NCI-H1694 (cell line): ENCODE measurements at regions not wholly inside any gene's neighbourhood (a gene's known extent, or its start where the extent isn't known, plus 50 kb on each side); places are given as distances from the start of the nearest gene placed in this dataset.
"Not testable (repeated sequence)": the region's sequence is repeated elsewhere in the genome, so short reads cannot be mapped to it uniquely, and the experiment has no call there.

Source experiments
- DNase-seq: peaks from one replicate; lab custom pipeline; 2025; lab: John Stamatoyannopoulos, UW

GRCh38 chr3:73120710-73121109 is 59.3 kb downstream of the EBLN2 start:
- DNase-seq: no peak

DNA sequence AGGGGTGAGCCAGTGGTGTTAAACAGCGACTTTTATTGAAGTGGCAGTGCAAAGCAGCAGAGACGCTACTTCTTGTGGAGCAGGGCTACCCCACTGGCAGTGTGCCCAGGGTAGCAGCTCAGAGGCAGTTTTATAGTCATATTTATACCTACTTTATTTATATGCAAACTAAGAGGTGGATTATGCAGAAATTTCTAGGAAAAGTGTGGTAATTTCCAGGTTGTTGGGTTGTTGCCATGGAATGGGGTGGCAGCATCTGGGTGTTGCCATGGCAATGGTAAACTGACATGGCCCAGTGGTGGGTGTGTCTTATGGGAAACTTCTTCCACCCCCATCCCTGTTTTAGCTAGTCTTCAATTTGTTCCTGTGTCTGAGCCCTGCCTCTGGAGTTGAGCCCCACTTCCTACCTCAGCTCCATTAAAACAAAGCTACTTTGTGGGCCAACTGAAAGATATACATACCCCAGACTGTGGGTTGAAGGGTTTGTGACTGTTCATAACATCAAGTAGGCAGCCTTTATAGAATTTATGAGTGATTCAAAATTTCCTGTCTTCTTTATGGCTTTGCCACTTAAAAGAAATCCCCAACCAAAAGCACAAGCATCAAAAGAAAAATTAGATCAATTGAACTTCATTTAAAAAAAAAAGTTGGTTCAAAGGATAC is 60.3 kb downstream of the EBLN2 start:
- DNase-seq: no peak

DNA sequence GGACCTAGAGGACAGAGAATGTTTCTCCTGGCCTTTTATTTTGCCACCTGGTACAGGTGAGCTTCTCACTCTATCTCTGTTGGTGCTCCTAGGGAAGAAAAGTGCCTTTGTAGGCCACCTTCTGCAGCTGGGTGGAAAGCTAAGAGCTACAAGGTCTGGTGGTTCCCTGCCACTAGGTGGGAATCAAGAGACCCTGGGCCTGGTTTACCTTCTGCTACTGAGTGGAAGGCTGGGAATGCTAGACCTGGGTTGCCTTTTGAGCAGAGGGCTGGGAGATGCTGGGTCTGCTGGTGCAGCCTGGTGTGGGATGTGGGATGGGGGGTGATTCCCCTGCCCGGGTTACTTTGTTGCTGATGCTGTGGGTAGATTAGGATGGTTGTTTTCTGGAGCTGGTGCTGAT is 72.6 kb downstream of the EBLN2 start:
- DNase-seq: no peak

DNA sequence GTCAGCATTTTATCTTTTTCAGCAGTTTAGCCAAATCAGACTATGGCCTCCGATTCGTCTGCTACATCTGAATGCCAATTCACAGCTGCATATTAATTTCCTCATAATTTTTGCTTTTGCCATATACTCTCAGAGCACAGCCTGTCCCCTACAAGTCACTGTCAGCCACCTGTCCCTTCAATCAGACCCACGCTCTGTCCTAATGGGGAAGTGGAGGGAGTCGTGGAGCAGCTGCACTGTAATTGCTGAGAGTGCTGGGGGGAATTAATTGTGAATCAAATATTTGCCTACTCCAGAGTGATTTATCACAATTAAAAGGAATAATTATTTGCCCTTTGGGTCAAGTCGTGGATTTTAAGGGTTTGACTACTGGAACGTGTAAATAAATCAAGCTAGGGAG is 75.5 kb downstream of the EBLN2 start:
- DNase-seq: no peak

DNA sequence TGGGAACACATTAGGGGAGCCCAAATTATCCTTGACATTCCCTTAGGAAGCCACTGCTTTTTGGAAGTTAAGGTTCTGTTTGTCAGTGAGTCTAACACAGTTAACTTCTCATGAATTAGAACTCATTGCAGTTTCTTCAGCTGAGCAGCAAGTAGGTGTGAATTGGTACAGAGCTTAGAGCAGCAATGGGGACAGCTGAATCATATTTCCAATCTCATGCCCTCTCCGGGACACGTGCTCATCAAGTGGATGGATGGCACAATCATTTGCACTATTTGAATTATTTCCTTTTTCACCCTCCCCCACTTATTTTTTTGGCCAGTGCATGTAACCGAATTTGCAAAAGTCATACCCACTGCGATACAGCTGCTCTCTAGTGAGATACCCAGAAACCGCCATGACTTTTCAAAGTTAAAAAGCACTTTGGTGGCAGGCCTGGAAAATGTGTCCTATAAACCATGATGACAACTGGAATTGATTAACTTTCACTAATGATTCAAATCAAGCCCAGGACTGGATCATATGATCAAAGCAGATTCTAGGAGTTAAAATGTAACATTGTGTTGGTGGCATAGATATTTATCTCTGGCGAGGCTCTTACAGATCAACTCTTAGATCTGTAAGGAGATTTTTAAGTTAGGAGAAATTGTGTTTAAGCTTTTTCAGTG is 76.4 kb downstream of the EBLN2 start:
- DNase-seq: no peak

- no peak for DNase-seq
These were observed 79.4 kb downstream of the EBLN2 start for GRCh38 chr3:73140772-73141442.

DNA sequence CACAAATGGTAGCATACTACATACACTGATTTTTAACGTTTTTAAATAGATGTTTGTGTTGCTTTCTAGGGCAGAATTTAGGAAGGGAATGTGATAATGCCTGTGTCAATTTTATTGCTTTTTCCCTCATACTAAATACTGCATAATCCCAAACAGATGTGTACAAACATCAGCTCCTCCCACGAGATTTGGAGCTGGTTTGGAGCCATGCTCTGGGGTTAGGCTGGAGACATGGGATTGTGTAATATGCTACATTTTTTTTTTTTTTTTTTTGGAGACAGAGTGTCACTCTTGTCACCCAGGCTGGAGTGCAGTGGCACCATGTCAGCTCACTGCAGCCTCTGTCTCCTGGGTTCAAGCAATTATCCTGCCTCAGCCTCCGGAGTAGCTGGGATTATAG is 80.1 kb downstream of the EBLN2 start:
- DNase-seq: no peak

DNA sequence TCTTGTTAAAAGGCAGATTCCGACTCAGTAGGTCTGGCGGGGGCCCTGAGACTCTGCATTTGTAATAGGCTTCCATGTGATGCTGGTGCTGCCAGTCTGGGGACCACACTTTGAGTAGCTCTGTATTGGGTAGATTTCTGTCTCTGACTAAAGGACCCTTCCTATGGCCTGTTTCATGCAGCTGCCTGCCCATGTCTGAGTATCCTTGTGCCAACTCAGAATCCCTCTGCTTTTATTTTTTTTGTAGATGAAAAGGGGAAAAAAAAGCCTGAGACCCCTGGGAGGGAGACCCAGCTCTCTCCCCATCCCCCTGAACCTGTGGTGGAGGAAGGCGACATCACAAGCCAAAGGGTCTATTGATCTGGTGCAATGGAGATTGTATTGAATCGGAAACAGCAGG is 81.9 kb downstream of the EBLN2 start:
- DNase-seq: no peak

DNA sequence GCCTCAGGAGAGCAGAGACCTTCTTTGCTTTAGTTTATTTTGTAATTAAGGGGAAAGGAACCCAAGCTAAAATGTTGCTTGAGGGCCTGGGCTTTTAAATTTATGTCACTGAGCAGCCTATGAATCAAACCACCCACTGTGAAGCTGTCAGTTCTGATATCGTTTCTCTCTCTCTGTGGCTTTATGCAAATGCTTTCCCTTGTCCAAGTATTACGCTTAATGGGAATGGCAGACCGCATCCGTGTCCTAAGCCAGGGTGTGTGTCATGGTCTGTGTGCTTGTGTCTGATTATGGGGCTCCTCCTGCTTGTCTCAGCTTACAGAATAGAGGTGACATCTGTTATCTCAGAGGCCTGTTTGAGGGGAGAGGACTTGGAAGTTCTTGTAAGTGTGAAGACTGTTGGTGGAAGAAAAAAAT is 82.4 kb downstream of the EBLN2 start:
- no peak for DNase-seq

GRCh38 chr3:73144276-73144675 is 82.8 kb downstream of the EBLN2 start:
- no peak for DNase-seq

DNA sequence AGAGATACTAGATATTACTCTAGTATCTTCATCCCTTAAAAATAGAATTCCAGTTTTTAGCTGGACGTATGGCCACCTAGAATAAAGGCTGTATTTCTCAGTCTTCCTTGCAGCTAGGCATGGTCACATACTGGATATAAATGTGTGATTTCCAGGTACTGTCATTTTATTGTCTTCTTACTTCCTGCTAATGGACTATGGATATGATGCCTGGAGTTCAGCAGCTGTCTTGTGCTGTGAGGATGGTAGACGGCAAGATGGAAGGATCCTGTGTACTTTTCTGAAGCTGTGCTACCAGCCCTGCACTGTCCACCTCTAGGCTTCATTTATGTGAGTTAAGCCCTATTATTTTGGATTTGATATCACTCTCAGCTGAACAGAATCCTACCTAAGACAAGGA is 83.4 kb downstream of the EBLN2 start:
- no peak for DNase-seq

- not testable (repeated sequence) for DNase-seq
These were observed 86.0 kb downstream of the EBLN2 start for GRCh38 chr3:73147479-73147878.

DNA sequence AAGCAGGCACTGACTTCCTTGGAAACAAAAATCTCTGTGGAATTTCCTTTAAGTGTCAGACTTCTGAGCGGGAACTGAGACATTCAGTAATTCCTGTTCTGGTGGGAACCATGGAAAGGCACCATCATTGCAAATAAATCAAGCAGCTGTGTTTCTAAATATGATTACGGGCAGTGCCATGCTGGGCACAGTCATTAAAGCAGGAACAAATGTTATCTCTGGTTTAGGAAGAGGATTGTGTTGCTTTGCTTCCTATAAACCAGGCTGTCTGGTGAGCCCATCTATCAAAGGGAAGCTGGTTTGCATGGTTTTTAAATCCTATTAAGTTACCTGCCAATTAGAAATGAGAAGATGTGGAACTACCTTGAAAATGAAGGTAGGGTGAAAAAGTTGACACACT is 86.7 kb downstream of the EBLN2 start:
- no peak for DNase-seq

GRCh38 chr3:73148682-73149081 is 87.2 kb downstream of the EBLN2 start:
- DNase-seq: no peak

GRCh38 chr3:73150369-73151130 is 89.1 kb downstream of the EBLN2 start:
- no peak for DNase-seq

DNA sequence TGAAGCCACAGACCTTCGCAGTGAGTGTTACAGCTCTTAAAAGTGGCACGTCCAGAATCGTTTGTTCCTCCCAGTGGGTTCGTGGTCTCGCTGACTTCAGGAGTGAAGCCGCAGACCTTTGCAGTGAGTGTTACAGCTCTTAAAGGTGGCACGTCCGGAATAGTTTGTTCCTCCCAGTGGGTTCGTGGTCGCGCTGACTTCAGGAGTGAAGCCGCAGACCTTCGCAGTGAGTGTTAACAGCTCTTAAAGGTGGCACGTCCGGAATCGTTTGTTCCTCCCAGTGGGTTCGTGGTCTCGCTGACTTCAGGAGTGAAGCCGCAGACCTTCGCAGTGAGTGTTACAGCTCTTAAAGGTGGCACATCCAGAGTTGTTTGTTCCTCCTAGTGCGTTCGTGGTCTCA is 91.1 kb downstream of the EBLN2 start:
- not testable (repeated sequence) for DNase-seq

GRCh38 chr3:73153057-73153456 is 91.6 kb downstream of the EBLN2 start:
- not testable (repeated sequence) for DNase-seq

GRCh38 chr3:73154261-73154660 is 92.8 kb downstream of the EBLN2 start:
- not testable (repeated sequence) for DNase-seq

GRCh38 chr3:73155441-73155840 is 94.0 kb downstream of the EBLN2 start:
- DNase-seq: not testable (repeated sequence)

DNA sequence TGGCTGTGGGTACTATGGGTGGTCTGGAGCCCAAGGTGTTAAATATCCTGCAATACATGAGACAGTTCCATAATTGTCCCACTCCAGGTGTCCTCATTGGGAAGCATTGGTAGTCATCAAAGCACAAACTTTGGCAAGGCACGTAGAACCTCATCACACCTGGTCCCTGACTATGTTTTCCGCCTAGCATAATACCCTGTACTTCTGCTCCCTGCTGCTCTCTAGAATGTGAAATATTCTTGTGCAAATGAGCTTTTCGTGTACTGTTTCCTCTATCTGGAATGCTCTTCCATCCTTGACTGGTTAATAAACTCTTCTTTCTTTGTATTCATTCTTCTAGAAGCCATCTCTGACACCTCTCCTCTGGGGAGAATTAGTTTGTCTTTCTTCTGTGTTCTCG is 103.2 kb downstream of the EBLN2 start:
- no peak for DNase-seq

GRCh38 chr3:73175698-73176097 is 114.2 kb downstream of the EBLN2 start:
- no peak for DNase-seq

GRCh38 chr3:73176941-73177340 is 115.5 kb downstream of the EBLN2 start:
- DNase-seq: no peak

GRCh38 chr3:73177827-73178226 is 116.4 kb downstream of the EBLN2 start:
- DNase-seq: no peak
